CD4-positive, alpha-beta T cell (primary cell): ENCODE measurements at regions not wholly inside any gene's neighbourhood (a gene's known extent, or its start where the extent isn't known, plus 50 kb on each side); places are given as distances from the start of the nearest gene placed in this dataset.

Experiments
- ATAC-seq: fragments of 200-7000 bp; cut with Tn5 transposase; one replicate; pipeline ENCODE4 v1.10.0; 2022; ENCODE audit warnings: mild to moderate bottlenecking; ENCODE audit not compliant: poor library complexity
- CTCF ChIA-PET: fragments of 350-600 bp; sonication (Branson Sonifier 250); formaldehyde crosslinking; loops from one replicate; lab custom pipeline; 2021; ENCODE audit warnings: antibody characterized with exemption, inconsistent platforms; lab: Charles Lee
- POLR2A ChIA-PET: fragments of 350-600 bp; sonication (Branson Sonifier 250); formaldehyde crosslinking; loops from one replicate; lab custom pipeline; 2021; ENCODE audit warnings: antibody characterized with exemption, inconsistent platforms; lab: Charles Lee
- DNase-seq, 14 experiments: peaks; one replicate each; pipeline ENCODE4 v3.0.0-alpha.2; 2013 to 2020; ENCODE audit warnings: mixed read lengths in 2 of 14
- H3K27ac ChIP-seq, 2 donors: one replicate each; pipeline versions ENCODE4 v1.5.1 to v1.7.0; 2013; ENCODE audit warnings: low read length in 2 of 2, low read depth in 1 of 2, mild to moderate bottlenecking in 1 of 2
- H3K27me3 ChIP-seq, 2 experiments: 1 replicate in 1 of 2; 2 replicates in 1 of 2; pipeline versions ENCODE4 v1.6.1 to v1.7.0; 2013; ENCODE audit warnings: low read length in 2 of 2, control low read depth in 1 of 2, mild to moderate bottlenecking in 1 of 2, moderate library complexity in 1 of 2; ENCODE audit not compliant: insufficient read depth in 2 of 2, control insufficient read depth in 1 of 2
- H3K36me3 ChIP-seq: one replicate; pipeline ENCODE4 v1.6.1; 2013; ENCODE audit warnings: low read length, control low read depth; ENCODE audit not compliant: insufficient read depth
- H3K4me1 ChIP-seq: one replicate; pipeline ENCODE4 v1.6.1; 2013; ENCODE audit warnings: low read length, control low read depth; ENCODE audit not compliant: insufficient read depth
- H3K4me3 ChIP-seq: one replicate; pipeline ENCODE4 v1.5.1; 2013; ENCODE audit warnings: mild to moderate bottlenecking, low read length, moderate library complexity
- H3K9me3 ChIP-seq, 2 experiments: 1 replicate in 1 of 2; 2 replicates in 1 of 2; pipeline versions ENCODE4 v1.6.1 to v1.7.0; 2013; ENCODE audit warnings: low read length in 2 of 2, mild to moderate bottlenecking in 2 of 2, control low read depth in 1 of 2, moderate library complexity in 1 of 2; ENCODE audit not compliant: control insufficient read depth in 1 of 2, insufficient read depth in 1 of 2
- H3K27ac Mint-ChIP-seq: one replicate; pipeline ENCODE4 v1.8.0; 2020; ENCODE audit warnings: mixed read lengths
- H3K27me3 Mint-ChIP-seq: one replicate; pipeline ENCODE4 v1.8.0; 2021; ENCODE audit warnings: mixed read lengths
- H3K36me3 Mint-ChIP-seq: one replicate; pipeline ENCODE4 v1.8.0; 2021; ENCODE audit warnings: low read depth, mixed read lengths
- H3K4me1 Mint-ChIP-seq: one replicate; pipeline ENCODE4 v1.8.0; 2021; ENCODE audit warnings: low read depth, mixed read lengths
- H3K4me3 Mint-ChIP-seq: one replicate; pipeline ENCODE4 v1.8.0; 2020; ENCODE audit warnings: mild to moderate bottlenecking, mixed read lengths
- H3K9me3 Mint-ChIP-seq: one replicate; pipeline ENCODE4 v1.8.0; 2020; ENCODE audit warnings: mixed read lengths
- CTCF ChIP-seq: fragments of 200-600 bp; IDR thresholded peaks from one replicate; pipeline ENCODE4 v1.8.0; 2022; ENCODE audit warnings: antibody characterized with exemption, mild to moderate bottlenecking
- intact Hi-C, 2 experiments: fragments of 100-400 bp; cut with DNase I in 1 of 2; cut with micrococcal nuclease in 1 of 2; formaldehyde crosslinking; loops; one replicate each; pipeline versions ENCODE4 v1.15.1 to v1.9.0; 2023 to 2025; cut with DNase I, micrococcal nuclease

DNA sequence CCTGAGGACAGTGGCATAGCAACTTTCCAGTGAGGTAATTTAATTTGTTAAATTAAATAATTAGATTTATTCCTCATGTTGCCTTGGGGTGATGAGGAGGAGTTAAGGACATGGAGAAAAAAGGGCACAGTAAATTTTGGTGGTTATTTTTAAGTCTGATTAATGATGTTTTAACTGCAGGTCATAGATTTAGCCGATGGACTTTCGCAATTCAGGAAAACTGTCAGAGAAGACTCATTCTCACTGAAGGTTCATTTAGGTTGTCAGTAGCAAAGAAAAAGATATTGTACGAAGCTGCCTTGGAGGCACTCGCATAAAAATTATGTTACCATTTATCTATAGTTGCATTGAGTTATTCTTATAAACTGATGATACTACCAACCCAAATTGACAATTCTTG is 164.2 kb upstream of the PITX2 start:
- no peaks in the 10 kb centered on the region for H3K4me1 Mint-ChIP-seq
- intact Hi-C loops = no loop called here
- H3K27ac Mint-ChIP-seq = no peak overlapping the region
- H3K4me1 ChIP-seq = no peaks in the 10 kb centered on the region
- H3K4me3 Mint-ChIP-seq = no peak overlapping the region
- H3K36me3 Mint-ChIP-seq = no peaks in the 10 kb centered on the region
- H3K27me3 ChIP-seq = no peaks in the 10 kb centered on the region
- H3K36me3 ChIP-seq = no peaks in the 10 kb centered on the region
- POLR2A ChIA-PET = no interaction called here
- no peaks in the 10 kb centered on the region for H3K9me3 ChIP-seq
- H3K27ac ChIP-seq = no peak overlapping the region
- no peak overlapping the region for H3K4me3 ChIP-seq
- no peaks in the 10 kb centered on the region for H3K9me3 Mint-ChIP-seq
- ATAC-seq (no peak), DNase-seq (no peak)
- H3K27me3 Mint-ChIP-seq = no peaks in the 10 kb centered on the region
- no peak for TF ChIP-seq CTCF
- CTCF ChIA-PET = no interaction called here

- H3K4me3 ChIP-seq = no peak overlapping the region
- Mint-ChIP-seq H3K36me3 (no peaks in the 10 kb centered on the region), H3K4me3 (no peak overlapping the region), H3K4me1 (no peaks in the 10 kb centered on the region), H3K27ac (no peak overlapping the region), H3K27me3 (no peaks in the 10 kb centered on the region), H3K9me3 (no peaks in the 10 kb centered on the region)
- no peaks in the 10 kb centered on the region for H3K4me1 ChIP-seq
- POLR2A ChIA-PET = no interaction called here
- H3K36me3 ChIP-seq = no peaks in the 10 kb centered on the region
- intact Hi-C loops = no loop called here
- DNase-seq (no peak), ATAC-seq (no peak)
- TF ChIP-seq CTCF = no peak
- H3K27ac ChIP-seq = no peak overlapping the region
- no peaks in the 10 kb centered on the region for H3K27me3 ChIP-seq
- CTCF ChIA-PET = no interaction called here
- H3K9me3 ChIP-seq = no peaks in the 10 kb centered on the region
Measured at GRCh38 chr4:110787707-110788106, 164.8 kb upstream of the PITX2 start.

DNA sequence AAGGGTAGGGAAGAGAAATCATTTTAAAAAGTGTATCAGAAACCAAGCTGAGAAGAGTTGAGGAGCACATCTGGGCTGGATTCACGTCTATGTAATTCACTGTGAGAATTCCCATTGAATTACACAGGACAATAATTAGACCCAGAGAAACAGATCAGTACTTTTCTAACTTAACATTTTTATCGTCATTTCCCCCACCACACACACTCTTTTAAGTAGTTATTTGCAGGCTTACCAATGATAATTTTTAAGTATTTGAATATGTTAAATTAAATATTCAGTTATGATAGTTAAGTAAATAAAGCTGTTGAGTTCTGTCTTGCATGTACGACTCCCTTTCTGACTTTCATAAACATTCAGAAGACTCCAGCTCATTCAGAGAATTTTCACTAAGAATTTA is 165.4 kb upstream of the PITX2 start:
- ChIA-PET POLR2A (no interaction called here), CTCF (no interaction called here)
- H3K9me3 ChIP-seq = no peaks in the 10 kb centered on the region
- H3K4me3 Mint-ChIP-seq = no peak overlapping the region
- H3K36me3 ChIP-seq = no peaks in the 10 kb centered on the region
- H3K27ac ChIP-seq = no peak overlapping the region
- H3K27ac Mint-ChIP-seq = no peak overlapping the region
- no peaks in the 10 kb centered on the region for H3K27me3 ChIP-seq
- no peak for TF ChIP-seq CTCF
- ATAC-seq = no peak
- H3K4me1 Mint-ChIP-seq = no peaks in the 10 kb centered on the region
- no peaks in the 10 kb centered on the region for H3K27me3 Mint-ChIP-seq
- H3K4me1 ChIP-seq = no peaks in the 10 kb centered on the region
- H3K9me3 Mint-ChIP-seq = no peaks in the 10 kb centered on the region
- H3K4me3 ChIP-seq = no peak overlapping the region
- no peaks in the 10 kb centered on the region for H3K36me3 Mint-ChIP-seq
- no peak for DNase-seq
- intact Hi-C loops = no loop called here
